Spleen (tissue), 7 donors: ENCODE measurements at regions not wholly inside any gene's neighbourhood (a gene's known extent, or its start where the extent isn't known, plus 50 kb on each side); places are given as distances from the start of the nearest gene placed in this dataset.

Source experiments
- CTCF ChIP-seq, 11 experiments: fragments of 200-600 bp in 7 of 11; fragments of 450-650 bp in 4 of 11; sonication (generic) in 4 of 11; IDR thresholded peaks in 8 of 11; conservative IDR thresholded peaks in 3 of 11; 1 replicate in 7 of 11; 2 replicates in 4 of 11; pipeline versions ENCODE4 v1.4.0 to v1.8.0; 2016 to 2021; ENCODE audit warnings: antibody characterized with exemption in 11 of 11, inconsistent platforms in 4 of 11, mild to moderate bottlenecking in 1 of 11
- POLR2A ChIP-seq, 3 donors: fragments of 450-650 bp; IDR thresholded peaks; one replicate each; pipeline ENCODE4 v1.5.1; 2017; ENCODE audit warnings: antibody characterized with exemption in 3 of 3, mild to moderate bottlenecking in 1 of 3
- POLR2AphosphoS5 ChIP-seq, 3 donors: sonication (generic); formaldehyde crosslinking; IDR thresholded peaks; one replicate each; pipeline ENCODE4 v1.5.1; 2017; ENCODE audit warnings: antibody characterized with exemption in 3 of 3
- donor health status: DM: no; HTN: no; CAD: no; lungs with moderate emphysema.
- donor health status: DM: no; HTN: no; CAD: no.
- donor health status: DM: no; HTN: no; CAD: no.

GRCh38 chr16:26651464-26651863 lies 415.3 kb upstream of the C16orf82 start:
- TF ChIP-seq CTCF (IDR thresholded peaks at IDR 0.05 in 8 of 11, conservative IDR thresholded peaks at IDR 0.05 in 3 of 11) (no peak), POLR2A (IDR thresholded peaks at IDR 0.05) (no peak), POLR2AphosphoS5 (IDR thresholded peaks at IDR 0.05) (no peak)
